Liver (tissue), 8 donors: ENCODE measurements at regions not wholly inside any gene's neighbourhood (a gene's known extent, or its start where the extent isn't known, plus 50 kb on each side); places are given as distances from the start of the nearest gene placed in this dataset.

Experiments used
- DNase-seq: peaks from one replicate; pipeline ENCODE4 v3.0.0-alpha.2; 2017; ENCODE audit warnings: low spot score
- H3K27ac ChIP-seq, 2 donors: one replicate each; pipeline ENCODE4 v1.7.0; 2013; ENCODE audit warnings: inconsistent platforms in 2 of 2, low read length in 2 of 2, control low read depth in 1 of 2, low read depth in 1 of 2, mild to moderate bottlenecking in 1 of 2
- H3K27me3 ChIP-seq, 4 donors: one replicate each; pipeline versions ENCODE4 v1.6.1 to v1.7.0; 2013; ENCODE audit warnings: low read length in 3 of 4, inconsistent platforms in 1 of 4, mild to moderate bottlenecking in 1 of 4, moderate library complexity in 1 of 4; ENCODE audit not compliant: control insufficient read depth in 4 of 4, insufficient read depth in 4 of 4
- H3K36me3 ChIP-seq, 4 donors: one replicate each; pipeline versions ENCODE4 v1.6.1 to v1.7.0; 2013; ENCODE audit warnings: low read length in 3 of 4, mild to moderate bottlenecking in 3 of 4, low read depth in 1 of 4, moderate library complexity in 1 of 4; ENCODE audit not compliant: control insufficient read depth in 4 of 4, insufficient read depth in 3 of 4
- H3K4me1 ChIP-seq, 4 donors: one replicate each; pipeline versions ENCODE4 v1.6.1 to v1.7.0; 2013; ENCODE audit warnings: low read length in 3 of 4, mild to moderate bottlenecking in 3 of 4, moderate library complexity in 1 of 4; ENCODE audit not compliant: control insufficient read depth in 4 of 4, insufficient read depth in 4 of 4
- H3K4me3 ChIP-seq, 3 donors: one replicate each; pipeline versions ENCODE4 v1.6.1 to v1.7.0; 2013; ENCODE audit warnings: low read length in 3 of 3, control low read depth in 1 of 3, low read depth in 1 of 3, mild to moderate bottlenecking in 1 of 3
- H3K9ac ChIP-seq, 2 donors: one replicate each; pipeline ENCODE4 v1.7.0; 2013; ENCODE audit warnings: low read length in 2 of 2, mild to moderate bottlenecking in 2 of 2, moderate library complexity in 2 of 2, control low read depth in 1 of 2, low read depth in 1 of 2
- H3K9me3 ChIP-seq, 4 donors: one replicate each; pipeline versions ENCODE4 v1.6.1 to v1.7.0; 2013; ENCODE audit warnings: low read length in 3 of 4; ENCODE audit not compliant: control insufficient read depth in 4 of 4
- ATF3 ChIP-seq: IDR thresholded peaks from 2 replicates; pipeline ENCODE4 v1.6.1; 2016; ENCODE audit warnings: antibody characterized with exemption
- CTCF ChIP-seq: fragments of 150-350 bp; IDR thresholded peaks from 2 replicates; pipeline ENCODE4 v1.5.1; 2017; ENCODE audit warnings: improper control_type of control experiment, low read depth, low read length; ENCODE audit not compliant: missing input control
- EGR1 ChIP-seq, 2 donors: IDR thresholded peaks; 2 replicates each; pipeline ENCODE4 v1.6.1; 2016 to 2018; ENCODE audit warnings: antibody characterized with exemption in 2 of 2, low read depth in 2 of 2
- FOXA1 ChIP-seq: IDR thresholded peaks from 2 replicates; pipeline ENCODE4 v1.6.1; 2016; ENCODE audit warnings: antibody characterized with exemption
- FOXA2 ChIP-seq: IDR thresholded peaks from 2 replicates; pipeline ENCODE4 v1.6.1; 2016; ENCODE audit warnings: antibody characterized with exemption
- GABPA ChIP-seq, 2 donors: IDR thresholded peaks in 1 of 2; conservative IDR thresholded peaks in 1 of 2; 2 replicates each; pipeline ENCODE4 v1.6.1; 2016; ENCODE audit warnings: antibody characterized with exemption in 2 of 2, mild to moderate bottlenecking in 1 of 2, moderate library complexity in 1 of 2
- HNF4A ChIP-seq, 2 donors: conservative IDR thresholded peaks; 2 replicates each; pipeline ENCODE4 v1.6.1; 2016; ENCODE audit warnings: antibody characterized with exemption in 2 of 2, mild to moderate bottlenecking in 2 of 2
- HNF4G ChIP-seq: IDR thresholded peaks from 2 replicates; pipeline ENCODE4 v1.6.1; 2016; ENCODE audit warnings: antibody characterized with exemption
- JUND ChIP-seq, 2 donors: IDR thresholded peaks; 2 replicates each; pipeline ENCODE4 v1.6.1; 2016; ENCODE audit warnings: antibody characterized with exemption in 2 of 2
- MAX ChIP-seq: IDR thresholded peaks from 2 replicates; pipeline ENCODE4 v1.6.1; 2016; ENCODE audit warnings: antibody characterized with exemption
- NR2F2 ChIP-seq: IDR thresholded peaks from 2 replicates; pipeline ENCODE4 v1.6.1; 2016; ENCODE audit warnings: antibody characterized with exemption
- RAD21 ChIP-seq, 2 donors: IDR thresholded peaks; 2 replicates each; pipeline ENCODE4 v1.6.1; 2016; ENCODE audit warnings: antibody characterized with exemption in 2 of 2, mild to moderate bottlenecking in 2 of 2
- REST ChIP-seq: IDR thresholded peaks from 2 replicates; pipeline ENCODE4 v1.6.1; 2016; ENCODE audit warnings: antibody characterized with exemption, mild to moderate bottlenecking
- RXRA ChIP-seq, 2 donors: IDR thresholded peaks; 2 replicates each; pipeline ENCODE4 v1.6.1; 2017 to 2018; ENCODE audit warnings: antibody characterized with exemption in 2 of 2, mild to moderate bottlenecking in 1 of 2
- SP1 ChIP-seq: IDR thresholded peaks from 2 replicates; pipeline ENCODE4 v1.6.1; 2018; ENCODE audit warnings: antibody characterized with exemption, mild to moderate bottlenecking
- TAF1 ChIP-seq: conservative IDR thresholded peaks from 2 replicates; pipeline ENCODE4 v1.6.1; 2016; ENCODE audit warnings: antibody characterized with exemption, mild to moderate bottlenecking
- YY1 ChIP-seq: IDR thresholded peaks from 2 replicates; pipeline ENCODE4 v1.6.1; 2016; ENCODE audit warnings: antibody characterized with exemption, mild to moderate bottlenecking
- ZBTB33 ChIP-seq: IDR thresholded peaks from 2 replicates; pipeline ENCODE4 v1.6.1; 2016; ENCODE audit warnings: antibody characterized with exemption
- WGBS: extraction: QIAGEN DNeasy Blood & Tissue Kit; methylation state at CpG from one replicate; pipeline ENCODE4 v1.1.7; 2013; 5-methylcytosine and 5-hydroxymethylcytosine counted together
- donor health status: healthy.
- donor health status: healthy.
- donor health status: healthy.
- donor health status: healthy.
- donor health status: healthy.

GRCh38 chr10:78187371-78187770 is 153.7 kb downstream of the RPS24 start:
- no peaks in the 10 kb centered on the region for H3K9me3 ChIP-seq

GRCh38 chr10:78188446-78188845 is 154.8 kb downstream of the RPS24 start:
- WGBS, result 85% methylated on average over 4 of the region's 4 CpGs
- no peaks in the 10 kb centered on the region for H3K27me3 ChIP-seq
- H3K9ac ChIP-seq, result no peak overlapping the region
- no peaks in the 10 kb centered on the region for H3K4me1 ChIP-seq
- H3K36me3 ChIP-seq, result no peaks in the 10 kb centered on the region
- no peak for DNase-seq
- no peak overlapping the region for H3K4me3 ChIP-seq
- no peak overlapping the region for H3K27ac ChIP-seq
- H3K9me3 ChIP-seq, result peaks cover 2 to 5% (median 2%) of the 10 kb centered on the region in 4 donors
- TF ChIP-seq TAF1 (no peak), RXRA (IDR thresholded peaks at IDR 0.05) (no peak)

More at GRCh38 chr10:78187371-78187770, 153.7 kb downstream of the RPS24 start:
- Histone ChIP-seq H3K27ac (no peak overlapping the region), H3K9ac (no peak overlapping the region), H3K36me3 (no peaks in the 10 kb centered on the region), H3K4me3 (no peak overlapping the region), H3K27me3 (no peaks in the 10 kb centered on the region), H3K4me1 (no peaks in the 10 kb centered on the region)
- TF ChIP-seq MAX, result no peak
- TF ChIP-seq CTCF, result no peak
- TF ChIP-seq TAF1, result no peak
- no peak for TF ChIP-seq NR2F2
- no peak for TF ChIP-seq RXRA (IDR thresholded peaks at IDR 0.05)
- TF ChIP-seq EGR1 (IDR thresholded peaks at IDR 0.05; ENCODE audit: low read depth in 2 of 2), result no peak
- TF ChIP-seq GABPA (IDR thresholded peaks at IDR 0.05 in 1 of 2, conservative IDR thresholded peaks at IDR 0.05 in 1 of 2), result no peak
- TF ChIP-seq RAD21 (IDR thresholded peaks at IDR 0.05), result no peak
- 95% methylated on average over 2 of the region's 2 CpGs for WGBS
- DNase-seq, result no peak

GRCh38 chr10:78190051-78190825 is 156.6 kb downstream of the RPS24 start:
- Histone ChIP-seq H3K9me3 (peaks cover 2 to 7% (median 3%) of the 10 kb centered on the region in 4 donors), H3K9ac (no peak overlapping the region), H3K27ac (no peak overlapping the region), H3K27me3 (no peaks in the 10 kb centered on the region), H3K4me1 (no peaks in the 10 kb centered on the region), H3K4me3 (no peak overlapping the region), H3K36me3 (no peaks in the 10 kb centered on the region)
- DNase-seq, result no peak
- 86% methylated on average over 10 of the region's 10 CpGs for WGBS
- TF ChIP-seq JUND (IDR thresholded peaks at IDR 0.05) (no peak), REST (no peak), MAX (no peak), HNF4A (conservative IDR thresholded peaks at IDR 0.05) (no peak), TAF1 (no peak), EGR1 (IDR thresholded peaks at IDR 0.05; ENCODE audit: low read depth in 2 of 2) (no peak), RXRA (IDR thresholded peaks at IDR 0.05) (no peak), YY1 (no peak), ATF3 (no peak), GABPA (IDR thresholded peaks at IDR 0.05 in 1 of 2, conservative IDR thresholded peaks at IDR 0.05 in 1 of 2) (no peak), ZBTB33 (no peak), FOXA1 (no peak), SP1 (no peak), FOXA2 (no peak), HNF4G (no peak), NR2F2 (no peak)
